Inferior parietal cortex (tissue), 1 donor: ENCODE measurements at regions not wholly inside any gene's neighbourhood (a gene's known extent, or its start where the extent isn't known, plus 50 kb on each side); places are given as distances from the start of the nearest gene placed in this dataset.
"Not testable (repeated sequence)": the region's sequence is repeated elsewhere in the genome, so short reads cannot be mapped to it uniquely, and the experiment has no call there.

ENCODE experiments used
- DNase-seq: peaks from one replicate; pipeline ENCODE4 v3.0.0-alpha.2; 2016; ENCODE audit errors: extremely low spot score

- no peak for DNase-seq
Measured at GRCh38 chr7:106376026-106376799, 91.4 kb upstream of the NAMPT start.

- DNase-seq: no peak
Measured at GRCh38 chr7:106375499-106375898, 90.7 kb upstream of the NAMPT start.

GRCh38 chr7:106374437-106374836 is 89.7 kb upstream of the NAMPT start:
- no peak for DNase-seq

- DNase-seq: no peak
Measured at GRCh38 chr7:106372595-106373318, 88.0 kb upstream of the NAMPT start.

- no peak for DNase-seq
Measured at GRCh38 chr7:106372126-106372525, 87.3 kb upstream of the NAMPT start.

- no peak for DNase-seq
Measured at GRCh38 chr7:106371629-106372028, 86.8 kb upstream of the NAMPT start.

GRCh38 chr7:106370542-106370941 is 85.8 kb upstream of the NAMPT start:
- no peak for DNase-seq

GRCh38 chr7:106369816-106370215 is 85.0 kb upstream of the NAMPT start:
- DNase-seq: no peak

- peak; percentile 32 for DNase-seq
Measured at GRCh38 chr7:106369352-106369751, 84.6 kb upstream of the NAMPT start.

GRCh38 chr7:106367664-106368063 is 82.9 kb upstream of the NAMPT start:
- DNase-seq: no peak

- DNase-seq: no peak
Measured at GRCh38 chr7:106367018-106367420, 82.2 kb upstream of the NAMPT start.

GRCh38 chr7:106365252-106366005 is 80.6 kb upstream of the NAMPT start:
- no peak for DNase-seq

GRCh38 chr7:106362507-106362906 is 77.7 kb upstream of the NAMPT start:
- DNase-seq: not testable (repeated sequence)

GRCh38 chr7:106358103-106358663 is 73.4 kb upstream of the NAMPT start:
- no peak for DNase-seq

GRCh38 chr7:106357675-106358074 is 72.9 kb upstream of the NAMPT start:
- DNase-seq: no peak

GRCh38 chr7:106354822-106355221 is 70.0 kb upstream of the NAMPT start:
- DNase-seq: no peak

- no peak for DNase-seq
Measured at GRCh38 chr7:106353944-106354343, 69.2 kb upstream of the NAMPT start.

GRCh38 chr7:106348231-106348630 is 63.4 kb upstream of the NAMPT start:
- no peak for DNase-seq

GRCh38 chr7:106347229-106347833 is 62.5 kb upstream of the NAMPT start:
- no peak for DNase-seq

GRCh38 chr7:106346678-106347217 is 62.0 kb upstream of the NAMPT start:
- peak; percentile 27 for DNase-seq

GRCh38 chr7:106346167-106346677 is 61.4 kb upstream of the NAMPT start:
- DNase-seq: no peak
